Stimulated activated CD4-positive, alpha-beta T cell treated with anti-CD3 and anti-CD28 coated beads, TNF-alpha, amount 100 ng/mL, for 4 hours (primary cell): ENCODE measurements at regions not wholly inside any gene's neighbourhood (a gene's known extent, or its start where the extent isn't known, plus 50 kb on each side); places are given as distances from the start of the nearest gene placed in this dataset.

Experiments used
- DNase-seq, 3 experiments: peaks; one replicate each; pipeline ENCODE4 v3.0.0-alpha.2; 2020; ENCODE audit warnings: low read depth in 3 of 3

GRCh38 chr12:45669093-45669492, 60.4 kb upstream of the ARID2 start:
- DNase-seq: no peak

GRCh38 chr12:45669792-45670191, 59.7 kb upstream of the ARID2 start:
- DNase-seq: no peak

DNA sequence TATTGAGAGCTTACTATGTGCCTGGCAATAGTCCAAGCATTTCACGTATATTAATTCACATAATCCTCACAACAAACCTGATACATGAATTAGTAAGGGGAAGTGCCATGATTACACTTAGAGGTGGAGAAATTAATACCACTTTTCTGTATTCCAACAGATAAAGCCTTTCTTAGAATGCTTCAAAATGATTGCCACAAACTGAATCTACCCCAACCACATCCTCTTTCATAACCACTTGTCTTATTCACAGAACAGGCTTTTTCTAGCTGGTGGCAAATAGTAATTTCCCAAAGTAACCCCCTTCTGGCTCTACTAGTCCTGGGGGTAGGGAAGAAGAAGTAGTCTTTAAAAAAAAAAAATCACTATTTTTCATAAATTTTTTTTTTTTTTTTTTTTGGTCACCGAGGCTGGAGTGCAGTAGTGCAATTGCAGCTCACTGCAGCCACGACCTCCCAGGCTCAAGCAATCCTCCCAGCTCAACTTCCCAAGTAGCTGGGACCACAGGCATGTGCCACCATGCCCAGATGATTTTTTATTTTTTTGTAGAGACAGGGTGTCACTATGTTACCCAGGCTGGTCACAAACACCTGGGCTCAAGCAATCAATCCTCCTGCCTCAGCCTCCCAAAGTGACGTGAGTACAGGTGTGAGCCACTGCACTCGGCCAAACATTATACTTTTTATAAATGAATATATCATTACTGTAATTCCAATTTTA, 59.0 kb upstream of the ARID2 start:
- DNase-seq: no peak

DNA sequence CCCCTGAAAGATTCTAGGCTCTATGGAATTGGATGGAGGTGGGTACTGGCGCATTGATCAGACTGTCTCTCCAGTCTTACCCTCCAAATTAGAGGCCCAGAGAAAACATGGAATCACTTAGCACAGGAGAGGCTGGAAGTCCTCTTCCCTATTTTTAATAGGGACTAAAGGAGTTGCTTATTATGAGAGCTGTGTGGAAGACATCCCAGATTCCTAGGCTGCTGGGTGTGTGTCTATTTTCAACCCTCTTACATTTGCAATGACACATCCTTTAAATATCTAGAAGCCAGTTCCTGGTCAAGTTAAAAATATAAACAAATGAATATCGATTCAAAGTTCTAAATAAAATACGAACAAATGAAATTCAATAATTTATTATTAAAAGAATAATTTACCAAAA, 58.3 kb upstream of the ARID2 start:
- DNase-seq: no peak

- no peak for DNase-seq
These were observed 55.1 kb upstream of the ARID2 start for GRCh38 chr12:45674181-45674977.

DNA sequence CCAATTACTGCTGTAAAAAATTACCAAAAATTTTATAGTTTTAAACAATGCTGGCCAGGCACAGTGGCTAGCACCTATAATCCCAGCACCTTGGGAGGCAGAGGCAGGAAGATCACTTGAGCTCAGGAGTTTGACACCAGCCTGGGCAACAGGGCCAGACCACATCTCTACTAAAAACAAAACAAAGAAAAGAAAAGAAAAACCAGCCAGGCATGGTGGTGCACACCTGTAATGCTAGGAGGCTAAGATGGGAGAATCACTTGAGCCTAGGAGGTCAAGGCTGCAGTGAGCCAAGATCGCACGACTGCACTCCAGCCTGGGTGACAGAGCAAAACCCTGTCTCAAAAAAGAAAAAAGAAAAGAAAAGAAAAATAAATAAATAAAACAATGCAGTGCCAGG, 54.0 kb upstream of the ARID2 start:
- no peak for DNase-seq
